GM19467 (cell line): ENCODE measurements at regions not wholly inside any gene's neighbourhood (a gene's known extent, or its start where the extent isn't known, plus 50 kb on each side); places are given as distances from the start of the nearest gene placed in this dataset.
"Not testable (repeated sequence)": the region's sequence is repeated elsewhere in the genome, so short reads cannot be mapped to it uniquely, and the experiment has no call there.

ENCODE experiments used
- ATAC-seq: cut with Tn5 transposase; IDR thresholded peaks from one replicate; pipeline ENCODE4 v1.9.1; 2021; ENCODE audit warnings: mild to moderate bottlenecking, moderate library complexity; ENCODE audit not compliant: unreplicated experiment

- ATAC-seq, result no peak
Observed at GRCh38 chr6:112920994-112921393, 573.9 kb downstream of the RFPL4B start.

GRCh38 chr6:112923940-112924587, 576.9 kb downstream of the RFPL4B start:
- no peak for ATAC-seq

GRCh38 chr6:112925702-112926101, 578.6 kb downstream of the RFPL4B start:
- no peak for ATAC-seq

GRCh38 chr6:112927641-112928320, 580.7 kb downstream of the RFPL4B start:
- ATAC-seq, result no peak

GRCh38 chr6:112929641-112930040, 582.5 kb downstream of the RFPL4B start:
- ATAC-seq, result no peak

- no peak for ATAC-seq
Observed at GRCh38 chr6:112931832-112932231, 584.7 kb downstream of the RFPL4B start.

GRCh38 chr6:112933947-112934346, 586.8 kb downstream of the RFPL4B start:
- no peak for ATAC-seq

- no peak for ATAC-seq
Observed at GRCh38 chr6:112934433-112935327, 587.5 kb downstream of the RFPL4B start.

- no peak for ATAC-seq
Observed at GRCh38 chr6:112935402-112936078, 588.4 kb downstream of the RFPL4B start.

- no peak for ATAC-seq
Observed at GRCh38 chr6:112936079-112936472, 588.9 kb downstream of the RFPL4B start.

GRCh38 chr6:112936504-112936903, 589.4 kb downstream of the RFPL4B start:
- ATAC-seq, result no peak

GRCh38 chr6:112937690-112938089, 590.6 kb downstream of the RFPL4B start:
- ATAC-seq, result not testable (repeated sequence)

- no peak for ATAC-seq
Observed at GRCh38 chr6:112938650-112939049, 591.5 kb downstream of the RFPL4B start.

- no peak for ATAC-seq
Observed at GRCh38 chr6:112939563-112939962, 592.4 kb downstream of the RFPL4B start.

GRCh38 chr6:112941613-112942012, 594.5 kb downstream of the RFPL4B start:
- ATAC-seq, result no peak

- no peak for ATAC-seq
Observed at GRCh38 chr6:112946051-112946450, 598.9 kb downstream of the RFPL4B start.

GRCh38 chr6:112947507-112947906, 600.4 kb downstream of the RFPL4B start:
- no peak for ATAC-seq

- ATAC-seq, result no peak
Observed at GRCh38 chr6:112951829-112952228, 604.7 kb downstream of the RFPL4B start.

GRCh38 chr6:112955743-112956142, 608.6 kb downstream of the RFPL4B start:
- not testable (repeated sequence) for ATAC-seq

- no peak for ATAC-seq
Observed at GRCh38 chr6:112956696-112957535, 609.8 kb downstream of the RFPL4B start.
